ENCODE measurements at regions not wholly inside any gene's neighbourhood (a gene's known extent, or its start where the extent isn't known, plus 50 kb on each side); places are given as distances from the start of the nearest gene placed in this dataset.

DNA sequence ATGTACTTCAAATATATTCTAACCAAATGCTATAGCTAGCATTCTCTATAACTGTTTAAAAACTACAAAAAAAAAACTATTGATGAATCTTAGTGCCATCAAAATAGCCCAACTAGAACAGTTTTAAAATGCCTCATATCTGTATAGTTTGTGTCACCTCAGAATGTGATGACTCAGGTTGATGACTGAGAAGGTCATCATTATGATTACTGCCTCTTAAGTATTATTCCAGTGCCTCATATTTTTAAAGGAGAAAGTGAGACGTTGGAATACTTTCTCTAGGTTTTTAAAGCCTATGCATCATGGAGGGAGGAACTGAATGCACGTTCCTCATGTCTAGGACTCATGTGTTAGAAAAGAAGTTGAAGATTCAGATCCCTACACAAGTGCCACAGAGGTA, 88.2 kb downstream of the TMA16 start:
- DNase-seq (ENCODE audit: low read depth in 1 of 2, low spot score in 1 of 2): no peak
- no peak for TF ChIP-seq CTCF (IDR thresholded peaks at IDR 0.05; ENCODE audit: low read depth, low read length)
- no peaks in the 10 kb centered on the region for H3K36me3 ChIP-seq
- no peaks in the 10 kb centered on the region for H3K27me3 ChIP-seq
- no peak overlapping the region for H3K27ac ChIP-seq
- H3K4me1 ChIP-seq (ENCODE audit: low read depth): no peaks in the 10 kb centered on the region
- H3K9me3 ChIP-seq (ENCODE audit: low read depth): no peaks in the 10 kb centered on the region
- no peak overlapping the region for H3K4me3 ChIP-seq

- no peak for DNase-seq (ENCODE audit: low read depth in 1 of 2, low spot score in 1 of 2)
- no peaks in the 10 kb centered on the region for H3K27me3 ChIP-seq
Measured at GRCh38 chr4:163587867-163588266, 93.4 kb downstream of the TMA16 start.

DNA sequence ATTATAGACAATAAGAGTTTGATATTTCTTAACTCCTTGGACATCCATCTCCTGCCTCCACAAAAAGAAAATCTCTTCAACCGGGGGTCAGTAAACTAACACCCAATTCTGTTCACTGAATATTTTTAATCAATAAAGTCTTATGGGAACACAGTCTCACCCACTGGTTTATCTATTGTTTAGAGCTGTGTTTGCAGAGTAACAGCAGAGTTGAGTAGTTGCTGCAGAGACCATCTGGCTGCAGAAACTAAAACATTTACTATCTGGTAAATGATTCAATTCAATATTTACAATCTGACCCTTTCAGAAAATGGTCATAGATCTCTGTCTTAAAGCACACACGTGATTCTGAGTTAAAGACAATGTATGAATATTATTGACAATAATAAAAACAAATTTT, 94.0 kb downstream of the TMA16 start:
- no peak for TF ChIP-seq CTCF (IDR thresholded peaks at IDR 0.05; ENCODE audit: low read depth, low read length)

More at GRCh38 chr4:163587867-163588266, 93.4 kb downstream of the TMA16 start:
- no peaks in the 10 kb centered on the region for H3K4me1 ChIP-seq (ENCODE audit: low read depth)
- no peak overlapping the region for H3K27ac ChIP-seq
- H3K9me3 ChIP-seq (ENCODE audit: low read depth): no peaks in the 10 kb centered on the region
- no peak overlapping the region for H3K4me3 ChIP-seq
- no peak for TF ChIP-seq CTCF (IDR thresholded peaks at IDR 0.05; ENCODE audit: low read depth, low read length)
- H3K36me3 ChIP-seq: no peaks in the 10 kb centered on the region

GRCh38 chr4:163590103-163590502, 95.6 kb downstream of the TMA16 start:
- H3K4me3 ChIP-seq: no peak overlapping the region
- no peaks in the 10 kb centered on the region for H3K9me3 ChIP-seq (ENCODE audit: low read depth)
- H3K4me1 ChIP-seq (ENCODE audit: low read depth): no peaks in the 10 kb centered on the region
- TF ChIP-seq CTCF (IDR thresholded peaks at IDR 0.05; ENCODE audit: low read depth, low read length): no peak
- H3K27me3 ChIP-seq: no peaks in the 10 kb centered on the region
- no peak overlapping the region for H3K27ac ChIP-seq
- no peak for DNase-seq (ENCODE audit: low read depth in 1 of 2, low spot score in 1 of 2)
- no peaks in the 10 kb centered on the region for H3K36me3 ChIP-seq

More for the DNA sequence above, 94.0 kb downstream of the TMA16 start:
- Histone ChIP-seq H3K36me3 (no peaks in the 10 kb centered on the region), H3K27me3 (no peaks in the 10 kb centered on the region), H3K27ac (no peak overlapping the region), H3K4me1 (ENCODE audit: low read depth) (no peaks in the 10 kb centered on the region), H3K9me3 (ENCODE audit: low read depth) (no peaks in the 10 kb centered on the region), H3K4me3 (no peak overlapping the region)
- no peak for DNase-seq (ENCODE audit: low read depth in 1 of 2, low spot score in 1 of 2)

DNA sequence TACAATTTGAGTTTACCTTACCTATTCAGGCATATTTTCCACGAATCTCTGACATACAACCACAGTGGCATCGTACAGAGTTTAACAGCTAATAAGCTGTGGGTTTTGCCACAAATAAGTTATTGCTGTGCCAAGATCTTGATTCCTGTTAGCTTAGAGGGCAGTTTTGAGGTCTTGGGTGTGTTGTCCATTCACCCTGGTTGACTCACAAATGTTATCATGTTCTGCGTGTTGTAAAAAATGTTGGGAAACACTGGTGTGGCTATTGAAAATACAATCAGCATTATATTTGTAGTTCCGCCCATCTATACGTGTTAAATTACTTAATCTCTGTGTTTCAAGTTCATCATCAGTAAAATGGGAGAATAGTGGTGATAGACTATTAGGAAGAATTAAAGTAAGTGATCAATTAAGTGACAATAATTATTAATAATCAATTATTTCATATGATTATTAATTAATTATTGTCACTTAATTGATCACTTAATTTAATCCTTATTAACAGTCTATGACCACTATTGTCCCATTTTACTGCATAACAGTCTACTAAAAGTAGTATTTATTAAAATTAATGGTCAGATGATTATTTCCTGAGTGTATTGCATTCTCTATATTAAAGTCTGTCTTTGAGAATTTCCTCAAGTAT, 96.3 kb downstream of the TMA16 start:
- TF ChIP-seq CTCF (IDR thresholded peaks at IDR 0.05; ENCODE audit: low read depth, low read length): no peak
- Histone ChIP-seq H3K4me3 (no peak overlapping the region), H3K4me1 (ENCODE audit: low read depth) (no peaks in the 10 kb centered on the region), H3K27me3 (no peaks in the 10 kb centered on the region), H3K27ac (no peak overlapping the region), H3K36me3 (no peaks in the 10 kb centered on the region), H3K9me3 (ENCODE audit: low read depth) (no peaks in the 10 kb centered on the region)
- no peak for DNase-seq (ENCODE audit: low read depth in 1 of 2, low spot score in 1 of 2)
